PFSK-1 (cell line): ENCODE measurements at regions not wholly inside any gene's neighbourhood (a gene's known extent, or its start where the extent isn't known, plus 50 kb on each side); places are given as distances from the start of the nearest gene placed in this dataset.

Source experiments
- FOXP2 ChIP-seq: optimal IDR thresholded peaks from 2 replicates; pipeline ENCODE3; 2011; ENCODE audit warnings: borderline replicate concordance, control low read depth, inconsistent platforms; ENCODE audit not compliant: insufficient read depth; ENCODE audit errors: extremely low read length, extremely low read depth
- POLR2AphosphoS5 ChIP-seq: IDR thresholded peaks from 2 replicates; pipeline ENCODE4 v1.6.1; 2012; ENCODE audit warnings: low read depth, mild to moderate bottlenecking, control low read depth, low read length, moderate library complexity
- REST ChIP-seq, 2 experiments: IDR thresholded peaks; 2 replicates each; pipeline versions ENCODE4 v1.6.1 to v1.8.0; 2011 to 2012; ENCODE audit warnings: low read depth in 2 of 2, low read length in 2 of 2, control low read depth in 1 of 2, inconsistent platforms in 1 of 2, mild to moderate bottlenecking in 1 of 2, moderate library complexity in 1 of 2; ENCODE audit not compliant: insufficient read depth in 1 of 2
- SIN3A ChIP-seq: IDR thresholded peaks from 2 replicates; pipeline ENCODE4 v1.6.1; 2012; ENCODE audit warnings: mild to moderate bottlenecking, low read length, moderate library complexity, borderline replicate concordance; ENCODE audit not compliant: insufficient read depth
- TAF1 ChIP-seq: IDR thresholded peaks from 2 replicates; pipeline ENCODE4 v1.6.1; 2012; ENCODE audit warnings: low read length, control low read depth, borderline replicate concordance; ENCODE audit not compliant: insufficient read depth

- no peak for TF ChIP-seq TAF1
- TF ChIP-seq REST (IDR thresholded peaks at IDR 0.05; ENCODE audit: insufficient read depth in 1 of 2, low read depth in 2 of 2, low read length in 2 of 2), result no peak
- no peak for TF ChIP-seq POLR2AphosphoS5
- TF ChIP-seq FOXP2, result no peak
- no peak for TF ChIP-seq SIN3A
These were observed 173.0 kb downstream of the MSX2 start for GRCh38 chr5:174897281-174897950.

- no peak for TF ChIP-seq SIN3A
- no peak for TF ChIP-seq REST (IDR thresholded peaks at IDR 0.05; ENCODE audit: insufficient read depth in 1 of 2, low read depth in 2 of 2, low read length in 2 of 2)
- TF ChIP-seq TAF1, result no peak
- no peak for TF ChIP-seq FOXP2
- no peak for TF ChIP-seq POLR2AphosphoS5
These were observed 171.0 kb downstream of the MSX2 start for GRCh38 chr5:174895360-174895759.

DNA sequence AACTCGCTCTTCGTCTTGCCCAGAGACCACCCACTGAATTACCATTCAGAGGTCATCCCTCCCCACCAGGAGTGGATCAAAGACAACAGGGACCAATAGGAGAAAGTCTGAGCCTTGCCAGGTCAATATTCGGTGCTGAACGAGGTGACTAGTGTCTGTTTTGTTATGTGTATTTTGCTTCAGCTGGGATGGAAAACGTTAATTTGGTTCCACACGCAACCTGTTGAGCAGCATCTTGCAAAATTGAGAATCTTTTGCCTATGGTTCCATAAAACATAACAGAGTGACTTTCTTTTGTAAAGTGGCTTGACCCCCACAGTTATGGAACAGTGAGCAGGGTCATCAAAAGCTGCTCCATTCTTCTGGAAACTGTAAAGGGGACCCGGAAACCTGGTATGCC is 168.4 kb downstream of the MSX2 start:
- TF ChIP-seq SIN3A, result no peak

DNA sequence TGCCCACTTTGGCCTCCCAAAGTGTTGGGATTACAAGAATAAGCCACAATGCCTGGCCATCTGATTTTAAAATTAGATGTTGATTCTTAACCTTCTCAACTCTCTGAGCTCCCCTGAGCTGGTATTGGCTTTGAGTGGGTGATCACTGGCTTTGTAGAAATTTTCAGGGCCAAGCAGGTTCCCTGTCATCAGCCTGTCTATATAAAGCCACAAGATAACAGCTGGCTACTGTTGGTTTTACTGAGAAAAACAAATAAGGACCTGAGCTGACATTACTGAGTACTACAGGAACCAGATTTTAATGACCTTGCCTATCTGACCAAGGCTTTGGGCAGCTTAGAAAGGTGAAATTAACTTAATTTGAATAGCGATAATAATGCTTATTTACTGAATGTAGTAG is 153.6 kb downstream of the MSX2 start:
- TF ChIP-seq TAF1, result no peak
- no peak for TF ChIP-seq SIN3A
- no peak for TF ChIP-seq FOXP2

DNA sequence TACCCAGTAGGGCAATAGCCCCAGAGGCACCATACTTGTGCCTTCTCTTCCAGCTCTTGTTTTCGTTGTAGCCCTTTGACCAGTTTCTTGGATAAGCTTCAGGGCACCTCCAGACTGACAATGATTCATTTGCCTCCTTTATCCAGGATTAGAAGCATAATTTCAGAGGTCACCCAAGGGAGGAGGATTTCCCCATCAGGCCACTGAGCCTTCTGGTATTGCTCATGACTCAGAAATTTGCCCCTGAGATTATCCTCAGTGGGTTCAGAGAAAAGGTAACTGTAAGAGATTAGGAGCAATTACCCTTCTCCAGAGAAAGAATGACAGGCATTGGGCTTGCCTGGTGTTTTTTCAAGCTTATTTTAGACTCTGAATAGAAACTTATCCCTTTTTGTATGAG is 147.9 kb downstream of the MSX2 start:
- TF ChIP-seq REST (IDR thresholded peaks at IDR 0.05; ENCODE audit: insufficient read depth in 1 of 2, low read depth in 2 of 2, low read length in 2 of 2) (no peak), POLR2AphosphoS5 (no peak), FOXP2 (no peak), SIN3A (no peak), TAF1 (no peak)

DNA sequence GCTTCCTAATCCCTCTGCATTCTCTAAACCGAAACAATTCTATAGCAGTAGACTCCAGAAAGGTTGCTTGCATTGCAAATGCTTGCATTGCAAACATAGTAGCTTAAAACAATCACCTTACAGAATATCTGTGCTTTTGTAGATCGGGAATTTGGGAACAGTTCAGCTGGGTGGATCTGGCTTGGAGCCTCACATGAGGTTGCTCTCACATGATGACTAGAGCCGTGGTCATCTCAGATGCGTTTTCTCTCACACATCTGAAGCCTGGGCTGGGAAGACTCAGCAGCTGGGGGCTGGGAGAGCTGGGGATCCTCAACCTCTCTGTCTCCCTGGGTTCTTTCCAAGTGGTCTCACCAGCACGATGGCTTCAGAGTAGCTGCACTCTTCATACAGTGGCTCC is 127.8 kb downstream of the MSX2 start:
- TF ChIP-seq POLR2AphosphoS5 (no peak), TAF1 (no peak)

GRCh38 chr5:174850565-174851169 is 126.3 kb downstream of the MSX2 start:
- no peak for TF ChIP-seq SIN3A
- no peak for TF ChIP-seq FOXP2
- TF ChIP-seq POLR2AphosphoS5, result no peak
- TF ChIP-seq TAF1, result no peak
- no peak for TF ChIP-seq REST (IDR thresholded peaks at IDR 0.05; ENCODE audit: insufficient read depth in 1 of 2, low read depth in 2 of 2, low read length in 2 of 2)
